HUES48 (cell line): ENCODE measurements at regions not wholly inside any gene's neighbourhood (a gene's known extent, or its start where the extent isn't known, plus 50 kb on each side); places are given as distances from the start of the nearest gene placed in this dataset.

Experiments
- H3K27ac ChIP-seq: one replicate; pipeline ENCODE4 v1.7.0; 2013; ENCODE audit warnings: low read depth, low read length, inconsistent platforms
- H3K27me3 ChIP-seq: 2 replicates; pipeline ENCODE4 v1.6.1; 2013; ENCODE audit warnings: mild to moderate bottlenecking, low read length; ENCODE audit not compliant: control insufficient read depth, insufficient read depth
- H3K36me3 ChIP-seq: 2 replicates; pipeline ENCODE4 v1.6.1; 2013; ENCODE audit warnings: low read length; ENCODE audit not compliant: control insufficient read depth, insufficient read depth
- H3K4me1 ChIP-seq: 2 replicates; pipeline ENCODE4 v1.6.1; 2013; ENCODE audit warnings: mild to moderate bottlenecking, low read length; ENCODE audit not compliant: control insufficient read depth, insufficient read depth
- H3K4me3 ChIP-seq: 2 replicates; pipeline ENCODE4 v1.5.1; 2013; ENCODE audit warnings: mild to moderate bottlenecking, low read depth, low read length
- H3K9ac ChIP-seq: 2 replicates; pipeline ENCODE4 v1.6.1; 2013; ENCODE audit warnings: mild to moderate bottlenecking, low read depth, low read length, moderate library complexity
- H3K9me3 ChIP-seq: 2 replicates; pipeline ENCODE4 v1.6.1; 2013; ENCODE audit warnings: low read length; ENCODE audit not compliant: control insufficient read depth, insufficient read depth

DNA sequence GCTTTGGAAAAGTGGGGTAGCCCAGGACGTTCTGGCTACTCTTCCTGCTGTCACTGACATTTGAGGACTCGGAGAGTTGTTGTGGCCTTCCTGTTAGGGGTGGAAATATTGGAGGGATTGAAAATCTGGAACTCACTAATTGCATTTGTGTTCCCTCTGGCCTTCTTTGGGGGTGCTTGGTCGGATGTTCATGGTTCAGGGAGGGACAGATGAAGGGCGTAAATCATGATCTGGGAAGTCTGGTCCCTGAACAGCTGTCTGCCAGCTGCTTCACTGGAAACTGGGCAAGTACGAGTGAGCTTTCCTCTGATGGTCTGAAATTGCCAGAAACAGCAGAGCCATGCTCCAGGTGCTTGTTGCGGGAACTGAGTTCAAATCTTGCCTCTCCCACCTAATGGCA is 327.8 kb upstream of the C2CD4B start:
- H3K4me3 ChIP-seq: no peak overlapping the region
- H3K4me1 ChIP-seq: no peaks in the 10 kb centered on the region
- no peak overlapping the region for H3K27ac ChIP-seq
- no peaks in the 10 kb centered on the region for H3K36me3 ChIP-seq
- H3K27me3 ChIP-seq: no peaks in the 10 kb centered on the region
- no peaks in the 10 kb centered on the region for H3K9me3 ChIP-seq
- H3K9ac ChIP-seq: no peak overlapping the region

DNA sequence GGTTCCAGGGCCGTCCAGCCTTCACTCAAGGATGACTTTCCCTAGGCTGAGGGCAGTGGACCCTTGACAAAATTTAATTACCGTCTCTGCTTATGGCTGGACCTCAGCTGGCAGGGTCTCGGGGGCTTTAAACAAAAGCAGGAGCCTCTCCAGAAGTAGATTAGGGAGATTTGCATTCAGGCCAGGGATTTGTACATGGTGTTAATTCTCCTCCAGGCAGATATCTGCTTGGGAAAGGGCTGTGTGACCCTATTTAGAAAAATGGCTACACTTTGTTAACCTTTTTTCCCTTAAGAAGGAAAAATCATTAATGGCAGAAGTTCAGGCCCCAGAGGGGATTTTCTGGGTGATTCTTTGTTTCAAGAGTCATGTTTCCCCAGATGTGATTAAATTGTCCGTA is 329.1 kb upstream of the C2CD4B start:
- no peaks in the 10 kb centered on the region for H3K9me3 ChIP-seq
- no peaks in the 10 kb centered on the region for H3K4me1 ChIP-seq
- H3K36me3 ChIP-seq: no peaks in the 10 kb centered on the region
- no peak overlapping the region for H3K9ac ChIP-seq
- H3K27ac ChIP-seq: no peak overlapping the region
- H3K4me3 ChIP-seq: no peak overlapping the region
- H3K27me3 ChIP-seq: no peaks in the 10 kb centered on the region

DNA sequence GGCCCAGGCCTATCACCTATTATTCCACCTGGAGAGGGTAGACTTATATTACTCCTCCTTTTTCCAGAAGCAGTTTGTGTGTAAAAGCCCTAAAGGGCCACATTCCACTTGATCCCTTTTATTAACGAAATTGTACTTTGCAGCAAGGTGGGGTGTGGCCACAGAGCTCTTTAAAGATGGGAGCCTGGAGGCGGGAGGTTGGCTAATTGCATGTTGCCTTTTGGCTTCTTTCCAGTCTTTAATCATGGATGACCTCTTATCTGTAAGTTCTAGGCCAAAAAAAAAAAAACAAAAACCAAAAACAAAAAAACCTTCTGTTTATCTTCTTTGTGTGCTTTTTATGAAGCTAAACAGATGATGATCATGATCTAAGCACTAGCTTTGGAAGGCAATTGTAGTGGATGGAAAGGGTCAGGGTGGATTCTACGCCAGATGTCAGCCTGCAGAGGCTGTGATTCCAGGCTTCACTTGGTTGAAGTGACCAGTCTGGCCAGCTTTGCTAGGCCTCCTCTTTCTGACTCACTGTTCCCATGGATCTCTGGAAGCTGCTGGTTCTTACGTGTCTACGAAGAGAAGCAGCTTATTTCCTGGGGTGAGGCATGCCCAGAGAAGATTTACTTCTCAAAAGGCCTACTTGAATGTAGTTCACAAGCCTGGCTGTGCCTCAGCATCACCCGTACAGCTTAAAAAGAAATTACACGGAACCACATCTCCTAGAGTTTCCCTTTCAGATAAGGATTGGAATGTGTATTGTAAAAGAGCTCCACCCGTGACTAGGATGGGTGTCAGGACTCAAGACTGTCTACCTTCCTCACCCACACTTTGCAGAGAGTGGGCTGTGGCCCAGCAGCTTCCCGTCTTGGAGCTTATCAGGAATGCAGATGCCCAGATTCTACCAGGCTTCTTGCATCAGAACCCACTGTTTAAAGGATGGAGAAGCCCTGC is 330.9 kb upstream of the C2CD4B start:
- no peaks in the 10 kb centered on the region for H3K9me3 ChIP-seq
- no peaks in the 10 kb centered on the region for H3K27me3 ChIP-seq
- no peak overlapping the region for H3K27ac ChIP-seq
- no peak overlapping the region for H3K9ac ChIP-seq
- H3K36me3 ChIP-seq: no peaks in the 10 kb centered on the region
- H3K4me3 ChIP-seq: no peak overlapping the region
- no peaks in the 10 kb centered on the region; the same call in 1 of the 2 replicates for H3K4me1 ChIP-seq

DNA sequence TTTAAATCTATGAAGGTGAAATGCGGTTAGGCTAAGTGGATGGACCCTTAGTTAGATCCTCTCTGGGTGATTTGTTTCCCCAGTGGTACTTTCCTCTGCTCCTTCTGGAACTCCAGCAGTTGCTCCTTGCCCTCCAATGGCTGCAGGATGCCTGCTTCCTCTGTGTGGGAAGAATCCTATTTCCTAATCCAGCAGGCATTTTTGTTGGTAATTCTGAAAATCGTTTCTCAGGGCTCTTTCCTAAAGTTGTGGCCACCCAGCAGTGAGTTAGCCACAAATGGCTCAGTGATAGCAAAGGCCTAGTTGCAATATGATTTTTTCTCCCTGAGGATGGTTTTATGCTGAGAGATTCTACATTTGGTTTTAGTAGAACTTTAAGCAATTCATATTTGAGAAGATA is 332.3 kb upstream of the C2CD4B start:
- no peaks in the 10 kb centered on the region for H3K9me3 ChIP-seq
- no peaks in the 10 kb centered on the region for H3K27me3 ChIP-seq
- H3K27ac ChIP-seq: no peak overlapping the region
- no peaks in the 10 kb centered on the region for H3K36me3 ChIP-seq
- no peak overlapping the region for H3K9ac ChIP-seq
- no peaks in the 10 kb centered on the region; the same call in 1 of the 2 replicates for H3K4me1 ChIP-seq
- H3K4me3 ChIP-seq: no peak overlapping the region

- H3K27ac ChIP-seq: no peak overlapping the region
- H3K9me3 ChIP-seq: no peaks in the 10 kb centered on the region
- no peaks in the 10 kb centered on the region for H3K36me3 ChIP-seq
- no peak overlapping the region for H3K4me3 ChIP-seq
- no peaks in the 10 kb centered on the region; the same call in 1 of the 2 replicates for H3K4me1 ChIP-seq
- H3K27me3 ChIP-seq: no peaks in the 10 kb centered on the region
- H3K9ac ChIP-seq: no peak overlapping the region
Measured at GRCh38 chr15:62498278-62498677, 333.2 kb upstream of the C2CD4B start.

DNA sequence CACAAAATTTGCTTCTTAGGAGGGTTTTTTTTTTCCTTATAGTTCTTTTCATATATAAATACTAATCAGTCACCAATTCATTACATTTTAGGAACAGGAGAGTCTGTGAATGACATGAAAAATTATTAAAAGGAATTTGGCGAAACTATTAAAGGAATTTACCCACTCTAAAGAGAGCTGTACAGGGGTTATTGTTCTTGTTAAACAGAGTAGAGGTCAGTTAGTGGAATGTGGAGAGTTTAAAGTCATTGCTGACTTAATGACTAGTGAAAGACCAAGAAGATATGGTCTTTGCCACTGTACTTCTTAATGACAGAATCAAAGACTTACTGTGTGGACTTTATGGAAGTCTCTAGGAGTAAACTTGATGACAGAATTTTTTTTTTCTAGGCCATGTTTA is 333.6 kb upstream of the C2CD4B start:
- H3K36me3 ChIP-seq: no peaks in the 10 kb centered on the region
- no peaks in the 10 kb centered on the region for H3K27me3 ChIP-seq
- no peak overlapping the region for H3K4me3 ChIP-seq
- H3K4me1 ChIP-seq: no peaks in the 10 kb centered on the region; the same call in 1 of the 2 replicates
- H3K27ac ChIP-seq: no peak overlapping the region
- no peak overlapping the region for H3K9ac ChIP-seq
- H3K9me3 ChIP-seq: no peaks in the 10 kb centered on the region

DNA sequence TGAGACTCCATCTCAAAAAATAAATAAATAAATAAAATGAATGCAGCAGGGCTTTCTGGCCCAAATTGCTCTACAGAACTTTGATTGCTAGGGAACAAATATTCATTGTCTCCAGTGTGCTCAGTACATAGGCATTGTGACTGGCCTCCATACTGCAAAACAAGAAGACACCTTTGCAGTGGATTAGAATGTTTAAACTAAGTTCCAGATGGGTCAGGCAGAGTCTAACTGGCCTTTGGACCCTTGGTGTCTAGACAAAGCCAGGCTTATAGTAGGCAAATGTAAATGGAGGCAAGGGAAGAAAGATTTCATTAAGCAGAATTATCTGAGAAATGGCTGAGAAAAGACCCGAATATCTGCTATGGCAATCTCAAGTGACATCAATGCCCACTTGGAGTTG is 335.2 kb upstream of the C2CD4B start:
- Histone ChIP-seq H3K36me3 (no peaks in the 10 kb centered on the region), H3K9ac (no peak overlapping the region), H3K27ac (no peak overlapping the region), H3K4me3 (no peak overlapping the region), H3K27me3 (no peaks in the 10 kb centered on the region), H3K4me1 (no peaks in the 10 kb centered on the region; the same call in 1 of the 2 replicates), H3K9me3 (no peaks in the 10 kb centered on the region)

- no peak overlapping the region for H3K27ac ChIP-seq
- H3K9me3 ChIP-seq: no peaks in the 10 kb centered on the region
- no peaks in the 10 kb centered on the region for H3K27me3 ChIP-seq
- H3K4me1 ChIP-seq: peaks cover 17% of the 10 kb centered on the region
- H3K9ac ChIP-seq: no peak overlapping the region
- no peaks in the 10 kb centered on the region for H3K36me3 ChIP-seq
- H3K4me3 ChIP-seq: no peak overlapping the region
Measured at GRCh38 chr15:62502451-62502850, 337.4 kb upstream of the C2CD4B start.

GRCh38 chr15:62503451-62503850 is 338.4 kb upstream of the C2CD4B start:
- Histone ChIP-seq H3K27me3 (no peaks in the 10 kb centered on the region), H3K27ac (no peak overlapping the region), H3K9ac (no peak overlapping the region), H3K9me3 (no peaks in the 10 kb centered on the region), H3K4me1 (peaks cover 17% of the 10 kb centered on the region), H3K36me3 (no peaks in the 10 kb centered on the region), H3K4me3 (no peak overlapping the region)

DNA sequence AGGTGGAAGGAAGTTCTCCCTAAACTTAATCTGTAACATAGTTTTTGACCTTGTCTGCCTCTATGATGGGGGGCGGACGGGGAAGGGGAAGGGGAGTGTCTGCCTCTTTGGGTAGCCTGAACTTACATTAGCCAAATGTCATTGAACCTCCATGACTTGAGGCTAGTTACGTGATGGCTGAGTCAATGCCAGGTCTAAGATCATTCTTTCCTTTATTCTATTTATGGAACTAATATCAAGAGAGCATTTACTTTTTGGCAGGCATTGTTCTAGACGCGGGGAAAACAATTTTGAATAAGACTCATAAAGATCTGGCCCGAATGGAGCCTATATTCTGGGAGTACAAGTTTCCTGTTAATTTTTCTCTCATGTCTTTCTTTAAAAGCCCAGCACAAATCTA is 340.7 kb upstream of the C2CD4B start:
- Histone ChIP-seq H3K9ac (no peak overlapping the region), H3K36me3 (no peaks in the 10 kb centered on the region), H3K9me3 (no peaks in the 10 kb centered on the region), H3K4me3 (no peak overlapping the region), H3K4me1 (peaks cover 21% of the 10 kb centered on the region), H3K27ac (peak overlapping the region; percentile 79), H3K27me3 (no peaks in the 10 kb centered on the region)

DNA sequence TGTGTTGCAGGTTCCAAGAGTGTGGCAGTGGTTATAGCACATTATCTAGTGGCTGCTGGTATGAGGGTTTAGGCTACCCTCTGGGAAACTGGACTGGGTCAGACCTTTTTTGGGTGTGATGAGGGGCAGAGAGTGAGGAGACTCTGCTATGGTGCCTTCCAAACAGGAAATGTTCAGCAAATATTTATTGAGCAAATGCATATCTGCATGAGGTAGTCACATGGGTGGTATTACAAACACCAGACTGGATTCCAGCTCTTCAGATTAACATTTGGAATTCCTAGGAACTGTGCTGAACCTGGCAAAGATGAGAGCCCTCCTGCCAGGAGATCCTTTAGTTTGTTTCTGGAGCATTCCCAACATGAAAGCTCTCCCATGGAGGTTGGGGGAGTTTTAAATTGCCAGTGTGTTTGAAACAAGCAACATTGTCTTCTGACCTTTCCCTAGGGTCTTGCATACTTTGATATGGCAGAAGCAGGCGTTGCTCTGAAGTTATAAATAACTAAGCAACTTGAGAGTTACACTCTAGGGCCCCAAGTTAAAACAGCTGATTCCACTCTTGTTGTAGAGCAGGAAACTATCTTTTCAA is 341.2 kb upstream of the C2CD4B start:
- no peak overlapping the region for H3K4me3 ChIP-seq
- peak overlapping the region; percentile 79 for H3K27ac ChIP-seq
- no peaks in the 10 kb centered on the region for H3K36me3 ChIP-seq
- H3K9ac ChIP-seq: no peak overlapping the region
- H3K27me3 ChIP-seq: no peaks in the 10 kb centered on the region
- peaks cover 21% of the 10 kb centered on the region for H3K4me1 ChIP-seq
- no peaks in the 10 kb centered on the region for H3K9me3 ChIP-seq
